Keratinocyte (primary cell): ENCODE measurements at regions not wholly inside any gene's neighbourhood (a gene's known extent, or its start where the extent isn't known, plus 50 kb on each side); places are given as distances from the start of the nearest gene placed in this dataset.
"Not testable (repeated sequence)": the region's sequence is repeated elsewhere in the genome, so short reads cannot be mapped to it uniquely, and the experiment has no call there.

ENCODE experiments used
- DNase-seq: peaks from one replicate; pipeline ENCODE4 v3.0.0-alpha.2; 2011; ENCODE audit warnings: low read depth, missing footprints, low spot score
- FAIRE-seq: peaks from 2 replicates; lab custom pipeline; 2011; peaks lifted over from hg19 to GRCh38; lab: Jason Lieb, UNC
- H2AFZ ChIP-seq: 2 replicates; pipeline ENCODE4 v1.6.0; 2012; ENCODE audit warnings: low read length, control low read depth, inconsistent platforms; ENCODE audit not compliant: control insufficient read depth
- H3K27ac ChIP-seq: 2 replicates; pipeline ENCODE4 v1.5.1; 2011; ENCODE audit warnings: low read length; ENCODE audit not compliant: control insufficient read depth, insufficient read depth
- H3K27me3 ChIP-seq: 3 replicates; pipeline ENCODE4 v1.6.0; 2011; ENCODE audit warnings: low read length; ENCODE audit not compliant: control insufficient read depth, insufficient read depth; ENCODE audit errors: extremely low read depth
- H3K36me3 ChIP-seq, 2 experiments: 2 replicates in 1 of 2; 3 replicates in 1 of 2; pipeline ENCODE4 v1.5.1; 2011; ENCODE audit warnings: low read length in 2 of 2, mild to moderate bottlenecking in 1 of 2; ENCODE audit not compliant: control insufficient read depth in 2 of 2, insufficient read depth in 2 of 2; ENCODE audit errors: extremely low read depth in 1 of 2
- H3K4me1 ChIP-seq: 3 replicates; pipeline ENCODE4 v1.5.1; 2011; ENCODE audit warnings: low read length; ENCODE audit not compliant: control insufficient read depth, insufficient read depth; ENCODE audit errors: extremely low read depth
- H3K4me2 ChIP-seq: 3 replicates; pipeline ENCODE4 v1.6.0; 2011; ENCODE audit warnings: low read depth, low read length; ENCODE audit not compliant: control insufficient read depth, insufficient read depth; ENCODE audit errors: extremely low read depth
- H3K4me3 ChIP-seq, 3 experiments: fragments of 200-600 bp in 1 of 3; sonication (generic) in 1 of 3; 2 replicates in 2 of 3; 3 replicates in 1 of 3; pipeline ENCODE4 v1.5.1; 2011 to 2016; ENCODE audit warnings: low read length in 3 of 3, mild to moderate bottlenecking in 3 of 3, control low read depth in 2 of 3, inconsistent platforms in 1 of 3, low read depth in 1 of 3, mixed read lengths in 1 of 3, mixed run types in 1 of 3, moderate library complexity in 1 of 3; ENCODE audit not compliant: control insufficient read depth in 2 of 3, insufficient read depth in 2 of 3; ENCODE audit errors: extremely low read depth in 1 of 3
- H3K79me2 ChIP-seq: 2 replicates; pipeline ENCODE4 v1.6.0; 2012; ENCODE audit warnings: low read length; ENCODE audit not compliant: control insufficient read depth, insufficient read depth
- H3K9ac ChIP-seq: 3 replicates; pipeline ENCODE4 v1.6.0; 2011; ENCODE audit warnings: low read length; ENCODE audit not compliant: control insufficient read depth, insufficient read depth; ENCODE audit errors: extremely low read depth
- H3K9me1 ChIP-seq: 3 replicates; pipeline ENCODE4 v1.6.0; 2011; ENCODE audit warnings: low read length; ENCODE audit not compliant: control insufficient read depth, insufficient read depth; ENCODE audit errors: extremely low read depth
- H3K9me3 ChIP-seq: 2 replicates; pipeline ENCODE4 v1.5.1; 2012; ENCODE audit warnings: low read depth, low read length; ENCODE audit not compliant: control insufficient read depth
- H4K20me1 ChIP-seq: 3 replicates; pipeline ENCODE4 v1.6.0; 2011; ENCODE audit warnings: low read length; ENCODE audit not compliant: control insufficient read depth, insufficient read depth; ENCODE audit errors: extremely low read depth
- CTCF ChIP-seq, 3 experiments: IDR thresholded peaks in 1 of 3; conservative IDR thresholded peaks in 1 of 3; optimal IDR thresholded peaks in 1 of 3; 2 replicates in 2 of 3; 3 replicates in 1 of 3; pipeline versions ENCODE3 to v1.5.1; 2011; ENCODE audit warnings: low read length in 3 of 3, mild to moderate bottlenecking in 3 of 3, moderate library complexity in 2 of 3, control low read depth in 1 of 3, inconsistent platforms in 1 of 3; ENCODE audit not compliant: insufficient read depth in 2 of 3; ENCODE audit errors: extremely low read depth in 1 of 3
- EZH2 ChIP-seq: IDR thresholded peaks from one replicate; pipeline ENCODE4 v1.6.1; 2012; ENCODE audit warnings: inconsistent platforms, mild to moderate bottlenecking, low read length, moderate library complexity
- dilution Hi-C: fragments of 300-500 bp; cut with MboI; formaldehyde crosslinking; loops from one replicate; pipeline ENCODE4 v1.7.0; 2020; ENCODE audit warnings: low sequenced_read_pairs; ENCODE audit not compliant: extremely low pct_ligation_motif_present

- Histone ChIP-seq H3K9me3 (no peaks in the 10 kb centered on the region), H3K27ac (no peak overlapping the region), H3K9me1 (no peaks in the 10 kb centered on the region), H3K4me1 (peaks cover 3% of the 10 kb centered on the region), H3K27me3 (peaks cover 2% of the 10 kb centered on the region), H4K20me1 (no peaks in the 10 kb centered on the region), H3K9ac (no peak overlapping the region), H3K36me3 (no peaks in the 10 kb centered on the region), H2AFZ (no peak overlapping the region), H3K4me2 (no peak overlapping the region), H3K4me3 (no peak overlapping the region), H3K79me2 (no peaks in the 10 kb centered on the region)
- TF ChIP-seq EZH2 (no peak), CTCF (optimal IDR thresholded peaks at IDR 0.05 in 1 of 3, IDR thresholded peaks at IDR 0.05 in 1 of 3, conservative IDR thresholded peaks at IDR 0.05 in 1 of 3; ENCODE audit: extremely low read depth in 1 of 3, insufficient read depth in 2 of 3, low read length in 3 of 3) (no peak)
- FAIRE-seq = no peak
- dilution Hi-C loops = no loop called here
- DNase-seq = no peak
Observed at GRCh38 chr2:240383871-240384700, 51.4 kb upstream of the GPC1 start.

GRCh38 chr2:240384711-240385450 is 50.6 kb upstream of the GPC1 start:
- Histone ChIP-seq H3K9me1 (no peaks in the 10 kb centered on the region), H3K27me3 (no peaks in the 10 kb centered on the region), H4K20me1 (no peaks in the 10 kb centered on the region), H2AFZ (no peak overlapping the region), H3K9ac (no peak overlapping the region), H3K4me3 (no peak overlapping the region), H3K9me3 (no peaks in the 10 kb centered on the region), H3K27ac (no peak overlapping the region), H3K79me2 (no peaks in the 10 kb centered on the region), H3K4me1 (peaks cover 3% of the 10 kb centered on the region), H3K4me2 (no peak overlapping the region), H3K36me3 (no peaks in the 10 kb centered on the region)
- FAIRE-seq = no peak
- DNase-seq = no peak
- TF ChIP-seq EZH2 (no peak), CTCF (optimal IDR thresholded peaks at IDR 0.05 in 1 of 3, IDR thresholded peaks at IDR 0.05 in 1 of 3, conservative IDR thresholded peaks at IDR 0.05 in 1 of 3; ENCODE audit: extremely low read depth in 1 of 3, insufficient read depth in 2 of 3, low read length in 3 of 3) (no peak)
- dilution Hi-C loops = no loop called here

DNA sequence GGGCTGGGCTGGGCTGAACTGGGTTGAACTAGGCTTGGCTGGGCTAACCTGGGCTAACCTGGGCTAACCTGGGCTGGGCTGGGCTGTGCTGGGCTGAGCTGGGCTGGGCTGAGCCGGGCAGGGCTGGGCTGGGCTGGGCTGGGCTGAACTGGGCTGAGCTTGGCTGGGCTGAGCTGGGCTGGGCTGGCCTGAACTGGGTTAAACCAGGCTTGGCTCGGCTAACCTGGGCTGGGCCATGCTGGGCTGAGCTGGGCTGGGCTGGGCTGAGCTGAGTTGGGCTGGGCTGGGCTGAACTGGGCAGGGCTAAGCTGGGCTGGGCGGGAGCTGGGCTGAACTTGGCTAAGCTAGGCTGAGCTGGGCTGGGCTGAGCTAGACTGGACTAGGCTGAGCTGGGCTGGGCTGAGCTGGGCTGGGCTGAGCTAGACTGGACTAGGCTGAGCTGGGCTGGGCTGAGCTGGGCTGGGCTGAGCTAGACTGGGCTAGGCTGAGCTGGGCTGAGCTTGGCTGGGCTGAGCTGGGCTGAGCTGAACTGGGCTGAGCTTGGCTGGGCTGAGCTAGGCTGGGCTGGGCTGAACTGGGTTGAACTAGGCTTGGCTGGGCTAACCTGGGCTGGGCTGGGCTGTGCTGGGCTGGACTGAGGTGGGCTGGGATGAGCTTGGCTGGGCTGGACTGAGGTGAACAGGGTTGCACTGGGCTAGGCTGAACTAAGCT is 49.9 kb upstream of the GPC1 start:
- dilution Hi-C loops, DNase-seq, H4K20me1 ChIP-seq, H3K79me2 ChIP-seq, H3K9ac ChIP-seq, H3K9me3 ChIP-seq, H3K27me3 ChIP-seq, H3K36me3 ChIP-seq, H3K4me1 ChIP-seq, FAIRE-seq, H2AFZ ChIP-seq, H3K4me3 ChIP-seq, H3K4me2 ChIP-seq, H3K27ac ChIP-seq, H3K9me1 ChIP-seq: not testable (repeated sequence)
